Raji (cell line): ENCODE measurements at regions not wholly inside any gene's neighbourhood (a gene's known extent, or its start where the extent isn't known, plus 50 kb on each side); places are given as distances from the start of the nearest gene placed in this dataset.

Experiments used
- POLR2A ChIP-seq: IDR thresholded peaks from 2 replicates; pipeline ENCODE4 v1.6.1; 2011; ENCODE audit warnings: low read depth, low read length, control low read depth; ENCODE audit not compliant: insufficient read depth

DNA sequence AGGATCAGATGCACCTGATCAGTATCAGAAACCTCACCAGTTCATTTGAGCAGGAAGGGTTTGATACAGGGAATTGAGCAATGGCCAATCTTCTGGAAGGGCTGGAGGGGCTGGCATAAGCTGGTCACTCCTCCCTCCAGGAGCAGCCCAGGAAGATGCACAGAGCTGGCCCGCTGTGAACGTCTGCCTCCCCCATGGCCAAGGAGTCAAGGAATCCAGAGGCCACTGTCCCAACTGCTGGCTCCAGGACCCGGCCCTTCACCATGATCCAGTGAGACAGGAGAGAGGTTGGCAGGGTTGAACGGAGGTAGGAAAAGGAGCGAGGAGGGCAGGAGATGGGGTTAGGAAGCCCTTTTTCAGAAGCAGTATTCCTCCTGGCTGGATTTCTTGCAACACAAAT lies 113.9 kb upstream of the CST7 start:
- no peak for TF ChIP-seq POLR2A

DNA sequence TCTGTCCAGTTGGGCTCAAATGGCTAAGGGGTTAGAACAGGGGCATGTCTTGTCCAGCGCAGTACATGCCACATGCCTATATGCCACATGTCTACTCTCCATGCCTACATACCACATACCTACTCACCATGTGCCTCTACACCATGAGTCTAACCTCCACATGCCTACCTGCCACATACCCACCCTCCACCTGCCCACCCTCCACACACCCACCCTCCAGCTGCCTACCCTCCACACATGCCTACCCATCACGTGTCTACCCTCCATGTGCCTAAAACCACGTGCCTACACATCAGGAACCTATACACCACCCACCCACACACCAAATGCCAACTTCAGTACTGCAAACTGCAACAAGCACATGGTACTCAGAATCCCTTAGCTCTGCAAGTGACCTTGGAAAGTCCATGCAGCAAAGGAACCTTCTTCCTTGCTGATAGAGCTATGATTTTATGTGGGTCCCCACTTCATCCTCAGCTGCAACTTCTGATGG lies 113.0 kb upstream of the CST7 start:
- no peak for TF ChIP-seq POLR2A

DNA sequence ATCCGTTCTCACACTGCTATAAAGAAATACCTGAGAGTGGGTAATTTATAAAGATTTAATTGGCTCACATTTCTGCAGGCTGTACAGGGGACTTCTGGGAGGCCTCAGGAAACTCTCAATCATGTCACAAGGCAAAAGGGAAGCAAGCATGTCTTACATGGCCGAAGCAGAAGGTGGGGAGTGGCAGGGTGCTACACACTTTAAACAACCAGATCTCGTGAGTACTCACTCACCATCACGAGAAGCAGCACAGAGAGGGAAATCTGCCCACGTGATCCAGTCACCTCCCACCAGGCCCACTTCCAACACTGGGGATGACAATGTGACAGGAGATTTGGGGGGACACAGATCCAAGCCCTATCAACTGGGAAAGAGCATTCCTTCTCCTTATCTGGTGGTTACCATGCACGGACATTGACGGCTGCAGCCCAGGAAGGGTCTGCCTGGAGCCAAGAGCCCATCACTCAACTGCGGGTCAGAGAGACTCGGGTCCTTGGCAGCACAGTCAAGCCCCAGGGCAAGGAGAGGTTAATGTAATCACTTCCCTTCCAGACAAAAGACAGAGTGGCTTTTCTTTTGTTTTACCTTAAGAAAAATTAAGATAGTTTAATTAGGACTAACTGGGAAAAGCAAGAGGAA lies 112.3 kb upstream of the CST7 start:
- no peak for TF ChIP-seq POLR2A

DNA sequence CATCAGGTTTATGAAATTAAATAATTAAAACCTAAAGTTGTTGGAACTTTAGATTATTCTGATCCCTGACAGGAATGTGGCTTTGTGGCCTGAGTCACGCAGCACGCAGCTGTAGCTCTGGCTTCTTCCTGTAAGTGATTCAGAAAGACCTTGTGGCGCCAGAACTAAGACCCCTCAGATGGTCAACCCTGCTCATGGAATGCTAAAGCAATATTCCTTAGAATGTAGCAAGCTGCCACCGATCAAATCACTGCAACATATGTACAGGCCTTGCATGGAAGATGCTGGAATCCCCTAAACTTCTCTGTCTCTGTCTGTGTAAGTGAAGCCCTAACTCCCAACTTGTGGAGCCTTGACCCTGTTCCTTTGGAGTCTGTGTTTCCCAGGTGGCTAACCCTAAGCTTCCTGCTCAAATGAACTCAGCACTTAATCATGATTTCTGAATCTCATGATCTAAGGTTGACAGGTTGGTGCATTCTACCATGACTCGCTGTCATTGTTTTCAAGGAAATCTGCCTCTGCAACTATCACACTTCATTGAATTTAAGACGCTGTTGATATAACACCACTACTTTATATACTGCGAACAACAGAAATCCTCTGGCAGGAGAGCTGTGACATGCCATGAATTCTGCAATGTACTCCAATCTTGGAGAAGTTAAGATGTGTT lies 111.2 kb upstream of the CST7 start:
- TF ChIP-seq POLR2A, result no peak

DNA sequence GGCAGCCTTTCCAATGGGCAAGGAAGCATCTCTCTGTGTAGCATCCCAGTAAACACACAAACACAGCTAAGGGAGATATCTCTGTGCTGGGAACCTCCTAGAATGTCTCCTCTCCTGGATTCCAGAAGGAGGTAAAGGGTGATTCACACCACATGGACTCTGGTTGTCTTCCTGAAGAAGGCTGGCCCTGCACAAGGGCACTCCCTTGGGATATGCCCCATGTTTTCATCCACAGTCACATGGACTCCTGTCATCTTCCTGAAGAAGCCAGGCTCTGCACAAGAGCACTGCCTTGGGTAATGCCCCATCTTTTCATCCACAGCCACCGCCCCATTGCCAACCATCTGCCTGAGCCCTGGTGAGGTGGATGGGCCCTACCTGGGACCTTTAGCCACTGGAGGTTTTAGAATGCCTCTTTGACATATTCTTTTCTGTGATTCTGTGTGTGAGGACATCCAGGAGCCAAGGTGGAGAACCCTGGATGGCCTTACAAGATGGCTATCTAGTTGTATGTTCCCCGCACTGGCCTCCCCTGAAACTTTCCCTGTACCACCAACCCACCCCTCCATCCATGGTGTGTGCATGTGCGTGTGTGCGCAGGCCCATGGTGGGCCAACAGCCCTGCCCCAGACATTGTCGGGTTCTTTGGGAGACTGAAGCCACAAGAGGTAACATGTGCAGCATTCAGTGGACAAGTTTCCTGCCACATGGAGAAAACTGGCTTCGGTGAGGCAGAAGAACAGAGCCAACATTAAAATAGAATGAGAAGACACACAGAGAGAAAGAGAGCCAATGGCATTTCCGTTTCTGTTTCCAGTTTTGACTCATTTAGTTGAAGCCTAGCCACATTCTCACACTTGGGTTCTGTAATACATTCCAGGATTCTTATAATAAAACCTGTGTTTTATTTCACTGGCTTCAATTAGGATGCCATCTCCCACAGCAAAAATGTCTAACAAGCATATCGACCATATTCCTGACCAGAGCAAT lies 110.2 kb upstream of the CST7 start:
- TF ChIP-seq POLR2A, result no peak

DNA sequence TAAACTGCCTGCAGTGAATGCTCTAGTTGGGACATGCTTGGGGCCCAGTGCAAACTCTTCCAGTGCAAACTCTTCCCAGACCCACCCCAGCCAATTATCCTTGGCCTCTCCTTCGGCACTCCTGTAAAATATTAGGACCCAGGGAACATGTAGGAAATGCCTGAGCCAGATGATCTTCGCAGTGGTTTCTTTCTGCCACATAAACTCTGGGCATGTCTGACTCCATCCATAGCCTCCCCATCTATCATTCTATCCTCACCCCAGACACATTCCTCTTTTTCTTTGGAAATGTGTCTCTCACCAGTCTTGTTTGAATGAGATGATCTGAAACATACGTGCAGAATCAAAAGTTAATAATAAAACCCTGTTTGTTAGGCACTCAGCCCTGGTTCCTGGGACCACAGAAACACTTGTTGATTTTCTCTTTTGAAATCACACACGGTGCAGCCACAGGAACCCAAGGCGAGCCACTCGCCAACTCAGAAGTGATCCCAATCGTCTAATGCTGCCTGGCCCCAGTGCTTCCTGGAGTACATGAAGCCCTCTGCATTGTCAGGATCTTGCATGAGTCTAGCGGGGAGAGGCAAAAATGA lies 108.9 kb upstream of the CST7 start:
- TF ChIP-seq POLR2A, result no peak

DNA sequence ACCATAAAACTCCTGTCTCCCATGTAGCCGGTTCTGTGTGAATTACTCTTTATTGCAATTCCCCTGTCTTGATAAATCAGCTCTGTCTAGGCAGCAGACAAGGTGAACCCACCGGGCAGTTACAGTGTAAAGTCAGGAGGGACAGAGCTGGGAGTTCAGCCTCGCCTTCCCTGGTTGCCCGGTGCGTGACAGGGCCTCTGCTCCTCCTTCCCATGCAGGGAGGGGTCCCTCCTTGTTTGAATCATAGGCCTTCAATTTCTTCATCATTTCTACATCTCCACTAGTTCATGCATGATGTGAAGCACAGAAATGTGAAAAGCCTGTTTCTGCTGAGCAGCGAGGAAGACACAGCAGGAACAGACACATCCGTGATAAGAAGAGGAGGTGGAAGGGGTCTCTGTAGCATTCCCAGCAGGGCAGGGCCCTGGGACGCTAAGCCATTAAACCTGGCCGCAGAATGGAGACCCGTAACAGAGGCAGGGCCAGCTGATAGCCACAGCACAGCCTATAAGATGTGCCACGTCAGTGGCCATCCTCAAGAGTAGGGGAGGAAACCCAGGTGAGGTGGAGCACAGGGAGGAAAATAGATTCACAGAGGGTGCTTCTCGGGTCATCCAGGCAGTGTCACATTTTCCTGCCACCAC lies 106.7 kb upstream of the CST7 start:
- no peak for TF ChIP-seq POLR2A

DNA sequence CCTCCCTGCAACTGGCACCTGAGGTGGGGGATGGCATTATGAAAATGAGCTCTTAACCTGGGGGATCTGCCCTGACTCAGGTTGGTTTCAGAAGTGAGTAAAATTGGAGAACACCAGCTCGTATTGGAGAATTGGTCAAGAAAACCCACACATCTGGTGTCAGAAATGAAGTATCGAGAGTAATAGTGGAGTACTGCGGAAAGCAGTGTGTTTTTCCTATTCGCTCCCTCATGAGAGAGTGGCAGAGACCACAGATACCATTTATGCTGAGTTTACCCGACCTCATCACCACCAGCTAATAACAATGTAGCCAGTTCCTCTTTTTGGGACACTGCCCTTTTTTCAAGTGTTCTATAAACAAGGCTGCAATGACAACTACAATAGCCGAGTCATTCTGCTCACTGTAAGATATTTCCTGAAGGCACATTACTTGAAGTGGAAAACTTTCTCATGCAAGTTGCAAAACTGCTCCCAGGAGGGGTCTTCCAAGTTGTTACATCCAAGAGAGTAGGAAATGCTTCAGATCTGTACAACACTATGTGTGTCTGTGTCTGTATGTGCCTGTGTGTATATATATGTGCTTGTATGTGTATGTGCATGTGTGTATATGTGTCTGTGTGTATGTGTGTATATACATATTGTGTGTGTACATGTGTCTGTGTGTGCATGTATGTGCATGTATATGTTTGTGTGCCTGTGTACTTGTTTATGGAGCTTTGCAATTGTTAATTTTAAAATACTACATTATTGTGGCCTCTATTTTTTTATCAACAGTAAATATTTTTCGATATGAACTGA lies 106.0 kb upstream of the CST7 start:
- TF ChIP-seq POLR2A, result 0 out of 2 replicates have a peak, but pooled peaks have one; percentile 28

DNA sequence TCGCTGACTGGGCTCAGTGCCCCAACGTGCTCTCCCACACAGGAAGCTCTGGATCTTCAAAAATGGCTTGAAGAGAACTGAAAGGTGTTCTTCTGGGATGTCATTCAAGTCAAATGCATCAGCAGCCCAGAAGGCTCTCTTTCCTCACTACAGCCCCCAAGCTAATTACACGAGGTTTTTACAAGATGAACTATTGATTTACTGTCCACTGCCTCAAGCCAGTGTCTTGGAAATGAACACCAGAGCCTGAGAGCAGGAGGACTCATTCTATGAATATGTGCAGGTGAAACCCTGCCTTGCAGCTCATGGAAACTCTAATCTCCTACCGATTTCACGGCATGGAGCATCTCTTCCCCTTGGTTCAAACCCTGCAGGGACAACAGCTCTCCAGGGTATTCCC lies 98.9 kb upstream of the CST7 start:
- TF ChIP-seq POLR2A, result no peak

DNA sequence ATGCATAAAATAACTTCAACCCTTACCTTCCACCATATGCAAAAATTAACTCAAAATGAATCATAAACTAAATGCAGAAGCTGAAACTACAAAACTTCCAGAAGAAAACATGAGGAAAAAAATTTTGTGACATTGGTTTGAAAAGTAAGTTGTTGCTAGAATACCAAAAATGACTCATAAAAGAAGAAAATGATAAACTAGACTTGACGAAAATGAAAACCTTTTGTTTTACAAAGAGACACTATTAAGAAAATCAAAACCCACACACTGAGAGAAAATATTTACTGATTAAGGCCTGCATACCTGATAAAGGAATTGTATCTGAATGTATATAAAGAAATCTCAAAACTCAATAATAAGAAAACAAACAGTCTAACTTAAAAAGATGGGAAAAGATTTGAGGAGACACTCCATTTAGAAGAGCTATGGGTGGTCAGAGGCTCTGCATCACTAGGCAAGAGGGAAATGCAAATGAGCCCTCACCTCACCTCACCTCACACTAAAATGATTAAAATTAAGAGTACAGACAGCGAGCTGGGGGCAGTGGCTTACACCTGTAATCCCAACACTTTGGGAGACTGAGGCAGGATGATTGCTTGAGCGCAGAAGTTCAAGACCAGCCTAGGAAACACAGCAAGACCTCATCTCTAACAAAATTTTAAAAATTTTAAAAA lies 97.6 kb upstream of the CST7 start:
- TF ChIP-seq POLR2A, result no peak

DNA sequence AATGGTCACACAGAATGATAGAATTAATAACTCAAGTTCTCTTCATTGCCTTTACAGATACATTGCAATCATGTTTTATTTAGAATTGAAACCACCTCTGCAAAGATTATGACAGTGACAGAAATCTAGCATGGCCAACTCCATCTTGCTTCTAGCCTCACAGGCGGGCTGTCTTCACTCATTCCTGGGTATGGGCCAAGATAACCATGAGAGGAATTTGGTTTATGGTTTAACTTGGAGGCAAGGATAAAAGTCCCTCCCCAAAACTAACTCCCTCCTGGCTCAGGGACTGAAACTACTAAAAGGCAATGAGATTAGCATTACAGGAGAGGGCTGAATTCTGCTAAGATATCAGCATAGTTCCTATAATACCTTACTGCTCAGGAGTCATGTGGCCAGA lies 95.2 kb upstream of the CST7 start:
- TF ChIP-seq POLR2A, result no peak

DNA sequence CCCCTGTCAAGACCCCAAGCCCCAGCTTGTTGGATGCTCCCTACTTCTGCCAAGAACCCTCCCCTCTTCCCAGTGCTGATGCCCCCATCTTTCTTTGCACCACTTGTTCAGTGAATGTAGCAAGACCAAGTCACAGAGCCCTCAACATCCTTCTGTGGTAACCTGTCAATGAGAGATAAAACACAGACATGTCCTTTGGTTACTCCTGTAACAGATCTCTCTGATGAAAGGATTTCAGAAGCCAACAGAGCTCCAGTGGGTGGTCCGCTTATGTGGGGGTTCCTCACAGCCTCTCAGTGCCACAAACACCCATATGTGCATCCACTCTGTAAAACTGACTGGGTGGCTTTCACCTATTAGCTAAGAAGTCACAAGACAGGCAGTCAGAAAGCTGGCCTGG lies 93.2 kb upstream of the CST7 start:
- no peak for TF ChIP-seq POLR2A

DNA sequence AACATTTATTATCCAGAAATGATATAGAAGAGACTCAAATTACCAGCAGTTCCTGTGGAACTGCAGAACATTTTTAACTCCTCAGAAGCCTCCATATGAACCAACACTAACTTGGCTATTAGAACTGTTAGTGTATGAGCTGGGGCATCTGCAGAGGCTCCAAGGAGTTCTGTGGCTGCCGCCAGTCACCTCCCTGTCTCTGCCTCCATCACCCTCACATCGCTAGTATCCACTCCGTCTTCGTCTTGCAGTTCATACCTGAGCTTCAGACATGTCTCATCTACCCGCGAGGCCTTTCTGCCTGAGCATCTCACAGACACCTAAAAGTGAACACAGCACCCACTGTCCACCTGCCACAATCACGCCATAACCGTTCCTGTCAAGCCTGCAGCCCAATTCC lies 89.5 kb upstream of the CST7 start:
- TF ChIP-seq POLR2A, result no peak
